HEK293T (cell line): ENCODE measurements at regions not wholly inside any gene's neighbourhood (a gene's known extent, or its start where the extent isn't known, plus 50 kb on each side); places are given as distances from the start of the nearest gene placed in this dataset.

Experiments
- ARNT ChIP-seq: fragments of 450-650 bp; IDR thresholded peaks from 2 replicates; pipeline ENCODE4 v1.6.1; 2017; ENCODE audit warnings: mild to moderate bottlenecking
- L3MBTL2 ChIP-seq: fragments of 450-650 bp; conservative IDR thresholded peaks from 2 replicates; pipeline ENCODE4 v1.6.1; 2016; ENCODE audit warnings: mild to moderate bottlenecking

GRCh38 chr7:142626420-142627035 is 122.7 kb upstream of the PRSS1 start:
- TF ChIP-seq L3MBTL2: no peak
- TF ChIP-seq ARNT: no peak
